HepG2 (cell line): ENCODE measurements at regions not wholly inside any gene's neighbourhood (a gene's known extent, or its start where the extent isn't known, plus 50 kb on each side); places are given as distances from the start of the nearest gene placed in this dataset.

Source experiments
- ATAC-seq: fragments of 200-7000 bp; cut with Tn5 transposase; 3 replicates; pipeline ENCODE4 v1.9.1; 2020; ENCODE audit warnings: mild to moderate bottlenecking, moderate library complexity
- BruUV-seq: library from RNA; stranded (reverse); fragments of 400-500 nt; replicated peaks from 2 replicates; lab custom pipeline; 2021; lab: Mats Ljungman, UMichigan
- CTCF ChIA-PET: fragments of 300-600 bp; formaldehyde crosslinking; extraction: SDS; loops from one replicate; lab custom pipeline; 2021; ENCODE audit warnings: low total read pairs, inconsistent platforms, low intra/inter-chr PET ratio; lab: Yijun Ruan, JAX
- POLR2A ChIA-PET: fragments of 350-600 bp; sonication (Branson Sonifier 250); formaldehyde crosslinking; loops from one replicate; lab custom pipeline; 2020; ENCODE audit warnings: antibody characterized with exemption, inconsistent platforms; lab: Yijun Ruan, JAX
- DNase-seq: peaks from one replicate; pipeline ENCODE4 v3.0.0-alpha.2; 2015; ENCODE audit warnings: low spot score
- FAIRE-seq: peaks from 3 replicates; lab custom pipeline; 2011; peaks lifted over from hg19 to GRCh38; lab: Jason Lieb, UNC
- H2AFZ ChIP-seq: one replicate; pipeline ENCODE4 v1.6.1; 2011; ENCODE audit warnings: low read length, inconsistent platforms
- H3K27ac ChIP-seq: fragments of 300-600 bp; 3 replicates; pipeline ENCODE4 v1.8.0; 2011; ENCODE audit warnings: mixed run types, mild to moderate bottlenecking, mixed read lengths, low read length, inconsistent platforms; ENCODE audit not compliant: insufficient read depth; ENCODE audit errors: extremely low read length
- H3K27me3 ChIP-seq, 2 experiments: fragments of 200-600 bp in 1 of 2; 2 replicates in 1 of 2; 3 replicates in 1 of 2; pipeline versions ENCODE4 v1.6.0 to v1.8.0; 2011; ENCODE audit warnings: low read length in 2 of 2, mild to moderate bottlenecking in 2 of 2, moderate library complexity in 2 of 2, inconsistent platforms in 1 of 2; ENCODE audit not compliant: insufficient read depth in 2 of 2, control insufficient read depth in 1 of 2
- H3K36me3 ChIP-seq, 2 experiments: fragments of 200-600 bp in 1 of 2; replicated peaks in 1 of 2; 2 replicates in 1 of 2; 3 replicates in 1 of 2; pipeline versions ENCODE4 v1.5.1 to v1.8.0; 2011; ENCODE audit warnings: low read length in 2 of 2, inconsistent platforms in 1 of 2; ENCODE audit not compliant: insufficient read depth in 2 of 2, control insufficient read depth in 1 of 2
- H3K4me1 ChIP-seq: 2 replicates; pipeline ENCODE4 v1.5.1; 2012; ENCODE audit warnings: low read length, inconsistent platforms; ENCODE audit not compliant: insufficient read depth
- H3K4me2 ChIP-seq: 2 replicates; pipeline ENCODE4 v1.6.0; 2011; ENCODE audit warnings: low read depth, low read length, inconsistent platforms
- H3K4me3 ChIP-seq, 3 experiments: fragments of 200-600 bp in 1 of 3; sonication (generic), shearing (Covaris generic) in 1 of 3; replicated peaks in 1 of 3; 2 replicates each; pipeline ENCODE4 v1.5.1; 2011 to 2016; ENCODE audit warnings: low read length in 3 of 3, inconsistent platforms in 2 of 3, low read depth in 2 of 3, mild to moderate bottlenecking in 2 of 3, control low read depth in 1 of 3, mixed read lengths in 1 of 3; ENCODE audit not compliant: insufficient read depth in 1 of 3
- H3K79me2 ChIP-seq: one replicate; pipeline ENCODE4 v1.6.1; 2011; ENCODE audit warnings: low read length, inconsistent platforms; ENCODE audit not compliant: insufficient read depth
- H3K9ac ChIP-seq: 2 replicates; pipeline ENCODE4 v1.6.0; 2011; ENCODE audit warnings: mild to moderate bottlenecking, low read depth, low read length, inconsistent platforms; ENCODE audit not compliant: insufficient read depth
- H3K9me3 ChIP-seq: 2 replicates; pipeline ENCODE4 v1.5.1; 2012; ENCODE audit warnings: mild to moderate bottlenecking, low read length
- H4K20me1 ChIP-seq: 2 replicates; pipeline ENCODE4 v1.6.0; 2011; ENCODE audit warnings: inconsistent platforms, mild to moderate bottlenecking, low read length, moderate library complexity; ENCODE audit not compliant: insufficient read depth
- CBX5 ChIP-seq: sonication (generic); formaldehyde crosslinking; IDR thresholded peaks from 2 replicates; pipeline ENCODE4 v1.4.0; 2020; ENCODE audit warnings: missing genetic modification reagents, borderline replicate concordance
- EED ChIP-seq: sonication (generic); formaldehyde crosslinking; IDR thresholded peaks from 2 replicates; pipeline ENCODE4 v1.5.0; 2020; ENCODE audit warnings: mild to moderate bottlenecking, missing genetic modification reagents
- FOXM1 ChIP-seq: sonication (generic); formaldehyde crosslinking; IDR thresholded peaks from 2 replicates; pipeline ENCODE4 v1.5.0; 2020; ENCODE audit warnings: missing genetic modification reagents
- JARID2 ChIP-seq: sonication (generic); formaldehyde crosslinking; IDR thresholded peaks from 2 replicates; pipeline ENCODE4 v1.8.1; 2023; ENCODE audit warnings: missing genetic modification reagents, inconsistent platforms; ENCODE audit not compliant: insufficient replicate concordance
- NFKB2 ChIP-seq: sonication (generic); formaldehyde crosslinking; IDR thresholded peaks from 2 replicates; pipeline ENCODE4 v1.4.0; 2020; ENCODE audit warnings: missing genetic modification reagents, borderline replicate concordance
- PAF1 ChIP-seq: IDR thresholded peaks from 2 replicates; pipeline ENCODE4 v1.6.1; 2016; ENCODE audit warnings: missing genetic modification reagents, missing compliant biosample characterization
- RNF2 ChIP-seq: fragments of 450-650 bp; conservative IDR thresholded peaks from 2 replicates; pipeline ENCODE4 v1.6.1; 2016; ENCODE audit warnings: low read depth
- ZNF205 ChIP-seq: IDR thresholded peaks from 2 replicates; pipeline ENCODE4 v1.6.1; 2018; ENCODE audit warnings: missing biosample characterization, missing genetic modification reagents
- ZNF350 ChIP-seq: sonication (generic); formaldehyde crosslinking; IDR thresholded peaks from 2 replicates; pipeline ENCODE4 v1.4.0; 2020; ENCODE audit warnings: mild to moderate bottlenecking, low read depth, missing genetic modification reagents, borderline replicate concordance
- ZNF570 ChIP-seq: sonication (generic); formaldehyde crosslinking; IDR thresholded peaks from 2 replicates; pipeline ENCODE4 v1.4.0; 2020; ENCODE audit warnings: mild to moderate bottlenecking, missing genetic modification reagents, borderline replicate concordance
- ZSCAN29 ChIP-seq: sonication (generic); formaldehyde crosslinking; conservative IDR thresholded peaks from 2 replicates; pipeline ENCODE4 v1.4.0; 2020; ENCODE audit warnings: mild to moderate bottlenecking, missing genetic modification reagents
- WGBS: methylation state at CpG from one replicate; pipeline ENCODE4 v1.1.6; 2017; ENCODE audit warnings: low lambda C conversion rate; 5-methylcytosine and 5-hydroxymethylcytosine counted together
- in situ Hi-C: cut with HindIII; loops from 2 replicates; pipeline ENCODE4 v1.10.0; 2017; ENCODE audit warnings: low pct_unique_long_range_greater_than_20kb; ENCODE audit not compliant: extremely low pct_ligation_motif_present
- intact Hi-C: fragments of 100-400 bp; cut with micrococcal nuclease; formaldehyde crosslinking; loops from one replicate; pipeline ENCODE4 v1.10.0; 2022; ENCODE audit not compliant: unreplicated experiment
- TF ChIP-seq, protein P1 (sequence below): sonication (generic); formaldehyde crosslinking; IDR thresholded peaks from 2 replicates; pipeline ENCODE4 v1.4.0; 2020; ENCODE audit warnings: missing genetic modification reagents
- TF ChIP-seq, protein P2 (sequence below): sonication (generic); formaldehyde crosslinking; IDR thresholded peaks from 2 replicates; pipeline ENCODE4 v1.5.0; 2020; ENCODE audit warnings: missing genetic modification reagents
- TF ChIP-seq, protein P3 (sequence below): sonication (generic); formaldehyde crosslinking; IDR thresholded peaks from 2 replicates; pipeline ENCODE4 v1.8.1; 2022; ENCODE audit warnings: mild to moderate bottlenecking, missing genetic modification reagents

DNA sequence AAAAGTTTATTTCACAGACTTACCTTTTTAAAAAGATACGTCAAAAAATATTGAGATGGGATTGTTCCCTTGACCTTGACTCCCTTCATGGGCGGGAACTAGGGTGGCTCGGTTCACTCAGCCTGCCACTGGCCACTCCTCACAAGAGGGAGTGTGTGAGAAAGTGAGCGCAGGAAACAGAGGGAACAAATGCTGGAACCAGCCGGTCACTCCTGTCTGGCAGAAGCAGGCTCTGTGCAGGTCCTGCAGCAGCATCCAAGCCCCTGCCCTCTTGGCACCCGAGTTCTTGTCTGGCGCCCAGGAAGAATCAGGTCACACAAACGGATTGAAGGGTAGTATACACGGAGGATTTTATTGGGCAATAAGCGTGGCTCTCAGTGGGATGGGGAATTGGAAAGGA lies 58.9 kb downstream of the ZNF648 start:
- TF ChIP-seq ZNF205 (CRISPR knock-in tag) (no peak), ZNF570 (CRISPR knock-in tag) (no peak), RNF2 (no peak), EED (CRISPR knock-in tag) (no peak), CBX5 (CRISPR knock-in tag) (no peak), PAF1 (CRISPR knock-in tag) (no peak), NFKB2 (CRISPR knock-in tag) (no peak), JARID2 (CRISPR knock-in tag) (no peak), FOXM1 (no peak), ZNF350 (CRISPR knock-in tag) (no peak), ZSCAN29 (CRISPR knock-in tag) (no peak)
- TF ChIP-seq, protein P1, sequence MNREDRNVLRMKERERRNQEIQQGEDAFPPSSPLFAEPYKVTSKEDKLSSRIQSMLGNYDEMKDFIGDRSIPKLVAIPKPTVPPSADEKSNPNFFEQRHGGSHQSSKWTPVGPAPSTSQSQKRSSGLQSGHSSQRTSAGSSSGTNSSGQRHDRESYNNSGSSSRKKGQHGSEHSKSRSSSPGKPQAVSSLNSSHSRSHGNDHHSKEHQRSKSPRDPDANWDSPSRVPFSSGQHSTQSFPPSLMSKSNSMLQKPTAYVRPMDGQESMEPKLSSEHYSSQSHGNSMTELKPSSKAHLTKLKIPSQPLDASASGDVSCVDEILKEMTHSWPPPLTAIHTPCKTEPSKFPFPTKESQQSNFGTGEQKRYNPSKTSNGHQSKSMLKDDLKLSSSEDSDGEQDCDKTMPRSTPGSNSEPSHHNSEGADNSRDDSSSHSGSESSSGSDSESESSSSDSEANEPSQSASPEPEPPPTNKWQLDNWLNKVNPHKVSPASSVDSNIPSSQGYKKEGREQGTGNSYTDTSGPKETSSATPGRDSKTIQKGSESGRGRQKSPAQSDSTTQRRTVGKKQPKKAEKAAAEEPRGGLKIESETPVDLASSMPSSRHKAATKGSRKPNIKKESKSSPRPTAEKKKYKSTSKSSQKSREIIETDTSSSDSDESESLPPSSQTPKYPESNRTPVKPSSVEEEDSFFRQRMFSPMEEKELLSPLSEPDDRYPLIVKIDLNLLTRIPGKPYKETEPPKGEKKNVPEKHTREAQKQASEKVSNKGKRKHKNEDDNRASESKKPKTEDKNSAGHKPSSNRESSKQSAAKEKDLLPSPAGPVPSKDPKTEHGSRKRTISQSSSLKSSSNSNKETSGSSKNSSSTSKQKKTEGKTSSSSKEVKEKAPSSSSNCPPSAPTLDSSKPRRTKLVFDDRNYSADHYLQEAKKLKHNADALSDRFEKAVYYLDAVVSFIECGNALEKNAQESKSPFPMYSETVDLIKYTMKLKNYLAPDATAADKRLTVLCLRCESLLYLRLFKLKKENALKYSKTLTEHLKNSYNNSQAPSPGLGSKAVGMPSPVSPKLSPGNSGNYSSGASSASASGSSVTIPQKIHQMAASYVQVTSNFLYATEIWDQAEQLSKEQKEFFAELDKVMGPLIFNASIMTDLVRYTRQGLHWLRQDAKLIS, result no peak
- TF ChIP-seq, protein P2, sequence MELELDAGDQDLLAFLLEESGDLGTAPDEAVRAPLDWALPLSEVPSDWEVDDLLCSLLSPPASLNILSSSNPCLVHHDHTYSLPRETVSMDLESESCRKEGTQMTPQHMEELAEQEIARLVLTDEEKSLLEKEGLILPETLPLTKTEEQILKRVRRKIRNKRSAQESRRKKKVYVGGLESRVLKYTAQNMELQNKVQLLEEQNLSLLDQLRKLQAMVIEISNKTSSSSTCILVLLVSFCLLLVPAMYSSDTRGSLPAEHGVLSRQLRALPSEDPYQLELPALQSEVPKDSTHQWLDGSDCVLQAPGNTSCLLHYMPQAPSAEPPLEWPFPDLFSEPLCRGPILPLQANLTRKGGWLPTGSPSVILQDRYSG, result no peak
- TF ChIP-seq, protein P3, sequence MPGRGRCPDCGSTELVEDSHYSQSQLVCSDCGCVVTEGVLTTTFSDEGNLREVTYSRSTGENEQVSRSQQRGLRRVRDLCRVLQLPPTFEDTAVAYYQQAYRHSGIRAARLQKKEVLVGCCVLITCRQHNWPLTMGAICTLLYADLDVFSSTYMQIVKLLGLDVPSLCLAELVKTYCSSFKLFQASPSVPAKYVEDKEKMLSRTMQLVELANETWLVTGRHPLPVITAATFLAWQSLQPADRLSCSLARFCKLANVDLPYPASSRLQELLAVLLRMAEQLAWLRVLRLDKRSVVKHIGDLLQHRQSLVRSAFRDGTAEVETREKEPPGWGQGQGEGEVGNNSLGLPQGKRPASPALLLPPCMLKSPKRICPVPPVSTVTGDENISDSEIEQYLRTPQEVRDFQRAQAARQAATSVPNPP, result no peak
- Histone ChIP-seq H3K9me3 (no peaks in the 10 kb centered on the region), H3K79me2 (no peaks in the 10 kb centered on the region), H3K9ac (no peak overlapping the region), H3K27ac (no peak overlapping the region), H3K36me3 (no peaks in the 10 kb centered on the region), H3K4me3 (no peak overlapping the region), H4K20me1 (no peaks in the 10 kb centered on the region), H3K27me3 (no peaks in the 10 kb centered on the region), H2AFZ (no peak overlapping the region), H3K4me1 (no peaks in the 10 kb centered on the region), H3K4me2 (no peak overlapping the region)
- FAIRE-seq (no peak), ATAC-seq (no peak), DNase-seq (no peak)
- intact Hi-C loops (no loop called here), in situ Hi-C loops (no loop called here)
- CTCF ChIA-PET, result no interaction called here
- POLR2A ChIA-PET, result no interaction called here
- 10% methylated on average over 10 of the region's 10 CpGs for WGBS
- BruUV-seq, result no TSS peak
